RWPE1 (cell line): ENCODE measurements at regions not wholly inside any gene's neighbourhood (a gene's known extent, or its start where the extent isn't known, plus 50 kb on each side); places are given as distances from the start of the nearest gene placed in this dataset.

ENCODE experiments used
- CTCF ChIA-PET: fragments of 350-600 bp; sonication (Branson Sonifier 250); formaldehyde crosslinking; extraction: SDS; loops from one replicate; lab custom pipeline; 2021; lab: Yijun Ruan, JAX
- POLR2A ChIA-PET: fragments of 400-600 bp; formaldehyde crosslinking; extraction: SDS; loops from one replicate; lab custom pipeline; 2020; ENCODE audit warnings: antibody characterized with exemption; ENCODE audit not compliant: low non-redundant PET; lab: Yijun Ruan, JAX
- DNase-seq: peaks from one replicate; pipeline ENCODE4 v3.0.0; 2012; ENCODE audit warnings: low spot score
- H3K27ac ChIP-seq: fragments of 450-650 bp; 2 replicates; pipeline ENCODE4 v1.5.1; 2017
- TF ChIP-seq, protein P1 (sequence below): fragments of 450-650 bp; conservative IDR thresholded peaks from 2 replicates; pipeline ENCODE4 v1.5.1; 2017; ENCODE audit warnings: low read depth, mild to moderate bottlenecking

DNA sequence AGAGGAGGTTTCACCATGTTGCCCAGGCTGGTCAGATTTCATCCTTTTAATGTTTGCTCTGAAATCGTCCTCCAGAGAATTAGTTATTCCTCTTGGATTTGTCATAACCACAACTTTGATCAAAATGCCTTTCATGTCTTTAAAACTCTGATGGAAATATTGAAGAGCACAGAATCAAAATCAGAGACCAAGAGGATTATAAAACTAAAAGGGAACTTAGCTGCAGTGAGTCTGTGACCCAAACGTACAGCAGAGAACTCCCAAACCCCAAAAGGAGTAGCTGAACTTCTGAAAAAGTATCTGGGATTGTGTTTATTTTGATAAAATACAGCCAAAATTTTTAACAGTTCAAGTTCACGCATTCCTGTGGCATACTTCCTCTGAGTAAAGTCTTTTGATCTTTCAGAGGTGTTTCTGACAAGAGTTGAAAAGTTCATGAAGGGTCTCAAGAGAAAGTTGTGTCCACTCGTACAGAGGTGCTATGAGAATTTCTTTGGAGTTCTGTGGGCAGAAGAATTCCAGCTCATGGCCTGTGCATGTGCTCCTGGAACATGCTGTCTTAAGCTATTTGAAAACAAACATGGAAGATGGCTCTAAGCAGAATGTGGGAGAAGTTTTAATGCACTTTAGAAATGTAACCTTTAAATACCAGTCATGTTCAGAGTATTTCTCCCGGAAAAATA lies 124.0 kb downstream of the ESM1 start:
- ChIA-PET CTCF (interaction anchor here (0.7 kb wide), 2 partner anchors 11 to 641 kb away, joined by 3 to 4 read pairs; no protein-coding TSS in a partner anchor), POLR2A (no interaction called here)
- TF ChIP-seq, protein P1, sequence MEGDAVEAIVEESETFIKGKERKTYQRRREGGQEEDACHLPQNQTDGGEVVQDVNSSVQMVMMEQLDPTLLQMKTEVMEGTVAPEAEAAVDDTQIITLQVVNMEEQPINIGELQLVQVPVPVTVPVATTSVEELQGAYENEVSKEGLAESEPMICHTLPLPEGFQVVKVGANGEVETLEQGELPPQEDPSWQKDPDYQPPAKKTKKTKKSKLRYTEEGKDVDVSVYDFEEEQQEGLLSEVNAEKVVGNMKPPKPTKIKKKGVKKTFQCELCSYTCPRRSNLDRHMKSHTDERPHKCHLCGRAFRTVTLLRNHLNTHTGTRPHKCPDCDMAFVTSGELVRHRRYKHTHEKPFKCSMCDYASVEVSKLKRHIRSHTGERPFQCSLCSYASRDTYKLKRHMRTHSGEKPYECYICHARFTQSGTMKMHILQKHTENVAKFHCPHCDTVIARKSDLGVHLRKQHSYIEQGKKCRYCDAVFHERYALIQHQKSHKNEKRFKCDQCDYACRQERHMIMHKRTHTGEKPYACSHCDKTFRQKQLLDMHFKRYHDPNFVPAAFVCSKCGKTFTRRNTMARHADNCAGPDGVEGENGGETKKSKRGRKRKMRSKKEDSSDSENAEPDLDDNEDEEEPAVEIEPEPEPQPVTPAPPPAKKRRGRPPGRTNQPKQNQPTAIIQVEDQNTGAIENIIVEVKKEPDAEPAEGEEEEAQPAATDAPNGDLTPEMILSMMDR: no peak
- no peak for DNase-seq
- H3K27ac ChIP-seq: no peak overlapping the region

DNA sequence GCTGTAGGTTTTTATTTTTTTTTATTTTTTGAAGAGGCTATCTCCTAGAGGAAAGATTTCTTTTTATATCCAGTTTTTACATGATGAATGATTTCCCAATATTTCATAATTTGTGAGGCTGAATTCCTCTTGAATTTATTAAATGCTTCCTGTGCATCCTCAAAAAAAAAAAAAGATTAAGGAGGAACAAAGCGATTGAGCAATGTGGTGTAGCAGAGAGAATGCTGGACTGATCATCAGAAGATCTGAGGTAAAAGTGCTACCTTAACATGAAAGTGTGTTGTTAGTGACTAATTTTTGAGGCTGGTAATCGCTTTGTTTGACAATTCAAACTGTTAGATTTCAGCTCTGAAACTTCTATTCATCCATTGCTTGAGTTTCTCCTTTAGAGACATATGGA lies 125.1 kb downstream of the ESM1 start:
- TF ChIP-seq, protein P1: no peak
- H3K27ac ChIP-seq: no peak overlapping the region
- ChIA-PET CTCF (no interaction called here), POLR2A (interaction anchor here (0.6 kb wide), 1 partner anchor 311 kb away, joined by 3 read pairs; no protein-coding TSS in a partner anchor)
- DNase-seq: no peak

DNA sequence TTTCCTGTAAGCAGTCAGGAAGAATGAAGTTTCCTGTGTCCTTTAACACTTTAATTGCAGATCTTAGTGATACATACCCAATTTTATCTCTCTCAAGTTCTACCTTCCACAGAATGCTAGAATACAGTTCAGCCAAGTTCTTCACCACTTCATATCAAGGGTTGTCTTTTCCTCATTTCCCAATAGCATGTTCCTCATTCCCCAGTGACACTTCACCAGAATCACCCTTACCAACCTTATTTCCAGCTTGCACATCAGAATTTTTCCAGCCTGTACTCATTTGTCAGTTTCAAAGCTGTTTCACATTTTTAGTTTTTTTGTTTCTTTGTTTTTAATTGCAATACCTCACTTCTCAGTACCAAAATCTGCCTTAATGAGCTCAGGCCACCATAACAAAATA lies 126.1 kb downstream of the ESM1 start:
- POLR2A ChIA-PET: no interaction called here
- H3K27ac ChIP-seq: no peak overlapping the region
- CTCF ChIA-PET: no interaction called here
- TF ChIP-seq, protein P1: no peak
- no peak for DNase-seq

DNA sequence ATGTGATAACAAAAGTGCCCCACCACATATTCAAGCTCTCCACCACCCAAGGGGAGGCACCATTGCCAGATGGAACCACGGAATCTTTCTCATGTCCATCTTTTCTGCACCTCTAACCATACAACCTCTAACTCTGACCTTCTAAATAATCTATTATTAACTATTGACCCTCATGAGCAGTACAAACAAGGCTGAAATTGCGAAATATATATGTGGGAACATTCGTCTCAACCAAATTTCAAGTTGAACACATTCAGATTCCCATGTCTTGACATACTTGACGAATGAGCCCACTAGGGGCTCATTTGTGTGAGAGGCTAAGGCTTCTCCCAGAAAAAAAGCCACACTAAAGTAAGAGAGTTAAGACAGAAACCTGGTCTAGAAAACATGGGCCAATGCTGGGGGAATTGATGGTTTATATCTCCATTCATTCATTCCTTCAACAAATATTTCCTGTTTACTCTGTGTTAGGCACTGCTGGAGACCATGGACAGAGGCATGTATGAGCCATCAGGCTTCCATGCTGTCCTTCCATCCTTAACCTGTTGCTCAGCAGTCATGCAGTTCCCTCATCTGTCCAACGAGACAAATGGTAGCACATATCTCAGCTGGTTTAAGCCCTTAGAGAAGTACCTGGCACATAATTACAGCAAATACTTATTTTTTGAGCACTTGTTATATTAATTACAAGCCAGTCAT lies 130.4 kb downstream of the ESM1 start:
- TF ChIP-seq, protein P1: no peak
- no peak for DNase-seq
- CTCF ChIA-PET: interaction anchor here (0.6 to 1.0 kb wide), 2 partner anchors 11 to 40 kb away, joined by 3 to 5 read pairs; no protein-coding TSS in a partner anchor
- H3K27ac ChIP-seq: no peak overlapping the region
- POLR2A ChIA-PET: no interaction called here

DNA sequence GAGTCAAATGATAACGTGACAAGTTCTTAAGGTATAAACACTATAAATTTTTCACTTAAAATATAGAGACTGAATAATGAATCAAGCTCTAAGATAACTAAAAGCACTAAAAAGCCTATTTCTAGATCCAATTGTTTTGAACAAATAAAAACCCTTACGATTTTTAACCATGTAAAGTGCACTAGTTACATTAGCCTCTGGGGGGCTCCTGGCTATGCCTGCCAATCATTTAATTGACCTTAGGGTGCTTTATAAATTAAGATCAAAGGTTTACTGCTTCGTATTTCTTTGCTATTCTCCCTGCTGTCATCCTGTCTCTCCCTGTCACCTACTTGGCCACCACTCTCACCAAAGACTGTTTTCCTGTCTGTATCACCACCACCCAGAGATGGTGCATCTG lies 133.4 kb downstream of the ESM1 start:
- no peak for DNase-seq
- TF ChIP-seq, protein P1: no peak
- ChIA-PET POLR2A (no interaction called here), CTCF (interaction anchor here (0.7 to 2.4 kb wide), 4 partner anchors 15 to 334 kb away, joined by 3 to 12 read pairs (median 8); partner anchors contain the start of gene SNX18)
- H3K27ac ChIP-seq: no peak overlapping the region

DNA sequence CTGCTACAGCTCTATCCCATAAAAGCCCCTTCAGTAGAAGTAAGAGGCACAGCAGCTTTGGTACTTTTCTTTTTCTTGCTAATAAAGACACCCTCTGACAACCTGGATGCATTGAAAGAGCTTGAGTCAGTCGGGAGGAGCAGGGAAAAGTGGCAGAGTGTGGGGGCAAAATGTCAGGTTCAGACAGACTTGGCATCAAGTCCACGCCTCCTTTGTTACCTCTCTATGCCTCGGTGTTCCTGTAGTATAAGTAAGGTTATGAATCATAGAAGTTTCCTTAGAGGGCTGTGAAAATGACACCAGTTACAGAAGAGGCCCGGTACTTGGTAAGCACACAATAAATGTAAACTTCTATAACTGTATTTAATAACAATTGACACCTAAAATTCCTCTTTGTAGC lies 133.9 kb downstream of the ESM1 start:
- TF ChIP-seq, protein P1: no peak
- DNase-seq: no peak
- POLR2A ChIA-PET: no interaction called here
- CTCF ChIA-PET: interaction anchor here (0.6 to 2.4 kb wide), 5 partner anchors 16 to 334 kb away, joined by 3 to 12 read pairs (median 5); partner anchors contain the start of gene SNX18
- no peak overlapping the region for H3K27ac ChIP-seq
